IMR-90 (cell line): ENCODE measurements at regions not wholly inside any gene's neighbourhood (a gene's known extent, or its start where the extent isn't known, plus 50 kb on each side); places are given as distances from the start of the nearest gene placed in this dataset.

Experiments
- ATAC-seq: fragments of 200-7000 bp; cut with Tn5 transposase; 2 replicates; pipeline ENCODE4 v1.9.1; 2020; ENCODE audit warnings: low read depth, mild to moderate bottlenecking, moderate library complexity
- BruUV-seq: library from RNA; stranded (reverse); fragments of 400-500 nt; replicated peaks from 2 replicates; lab custom pipeline; 2021; lab: Mats Ljungman, UMichigan
- CTCF ChIA-PET: fragments of 300-600 bp; formaldehyde crosslinking; extraction: SDS; loops from one replicate; lab custom pipeline; 2021; ENCODE audit warnings: antibody characterized with exemption; lab: Yijun Ruan, JAX
- POLR2A ChIA-PET: fragments of 300-600 bp; sonication (Branson Sonifier 250); formaldehyde crosslinking; loops from one replicate; lab custom pipeline; 2022; ENCODE audit warnings: antibody characterized with exemption; ENCODE audit not compliant: unreplicated experiment; lab: Charles Lee
- DNase-seq: peaks from one replicate; pipeline ENCODE4 v3.0.0; 2013
- H2AFZ ChIP-seq: replicated peaks from 2 replicates; pipeline ENCODE3; 2013; ENCODE audit warnings: low read length, mild to moderate bottlenecking; ENCODE audit not compliant: poor library complexity
- H2AK5ac ChIP-seq: 2 replicates; pipeline ENCODE4 v1.6.1; 2013; ENCODE audit warnings: low read depth, low read length, inconsistent platforms
- H2AK9ac ChIP-seq: replicated peaks from 2 replicates; pipeline ENCODE3; 2013; ENCODE audit warnings: mild to moderate bottlenecking, low read depth, low read length, moderate library complexity; ENCODE audit not compliant: poor library complexity
- H2BK120ac ChIP-seq: 2 replicates; pipeline ENCODE4 v1.6.1; 2013; ENCODE audit warnings: low read depth, low read length, inconsistent platforms
- H2BK15ac ChIP-seq: 3 replicates; pipeline ENCODE4 v1.6.1; 2013; ENCODE audit warnings: low read depth, low read length, inconsistent platforms
- H2BK20ac ChIP-seq: 2 replicates; pipeline ENCODE4 v1.6.1; 2013; ENCODE audit warnings: low read depth, mild to moderate bottlenecking, inconsistent platforms, low read length, moderate library complexity
- H2BK5ac ChIP-seq: 2 replicates; pipeline ENCODE4 v1.6.1; 2013; ENCODE audit warnings: mild to moderate bottlenecking, low read depth, low read length, inconsistent platforms; ENCODE audit not compliant: poor library complexity, severe bottlenecking
- H3K14ac ChIP-seq: replicated peaks from 2 replicates; pipeline ENCODE4 v1.6.1; 2013; ENCODE audit warnings: low read depth, low read length, inconsistent platforms
- H3K18ac ChIP-seq: 2 replicates; pipeline ENCODE4 v1.6.1; 2013; ENCODE audit warnings: low read depth, low read length, control low read depth
- H3K23ac ChIP-seq: 2 replicates; pipeline ENCODE4 v1.6.1; 2013; ENCODE audit warnings: low read depth, low read length, inconsistent platforms
- H3K27ac ChIP-seq: 2 replicates; pipeline ENCODE4 v1.5.1; 2013; ENCODE audit warnings: mild to moderate bottlenecking, control low read depth, low read length; ENCODE audit not compliant: insufficient read depth
- H3K27me3 ChIP-seq: 2 replicates; pipeline ENCODE4 v1.6.1; 2013; ENCODE audit warnings: low read length; ENCODE audit not compliant: control insufficient read depth, insufficient read depth
- H3K36me3 ChIP-seq: 2 replicates; pipeline ENCODE4 v1.6.1; 2013; ENCODE audit warnings: low read length, mixed read lengths; ENCODE audit not compliant: control insufficient read depth, insufficient read depth
- H3K4ac ChIP-seq: 2 replicates; pipeline ENCODE4 v1.6.1; 2013; ENCODE audit warnings: low read depth, low read length, inconsistent platforms
- H3K4me1 ChIP-seq: 2 replicates; pipeline ENCODE4 v1.6.1; 2013; ENCODE audit warnings: low read length, mixed read lengths; ENCODE audit not compliant: control insufficient read depth, insufficient read depth
- H3K4me2 ChIP-seq: 2 replicates; pipeline ENCODE4 v1.6.1; 2013; ENCODE audit warnings: low read depth, mild to moderate bottlenecking, control low read depth, low read length, moderate library complexity
- H3K4me3 ChIP-seq: 2 replicates; pipeline ENCODE4 v1.5.1; 2013; ENCODE audit warnings: low read depth, mild to moderate bottlenecking, control low read depth, low read length, moderate library complexity; ENCODE audit not compliant: insufficient read depth
- H3K56ac ChIP-seq: 2 replicates; pipeline ENCODE4 v1.6.1; 2013; ENCODE audit warnings: low read length, inconsistent platforms; ENCODE audit not compliant: insufficient read depth; ENCODE audit errors: extremely low read depth
- H3K79me1 ChIP-seq, 2 experiments: 2 replicates each; pipeline ENCODE4 v1.6.1; 2013; ENCODE audit warnings: low read length in 2 of 2, inconsistent platforms in 1 of 2, low read depth in 1 of 2
- H3K9ac ChIP-seq: 2 replicates; pipeline ENCODE4 v1.6.1; 2013; ENCODE audit warnings: low read depth, low read length, control low read depth
- H3K9me1 ChIP-seq: 2 replicates; pipeline ENCODE4 v1.6.1; 2013; ENCODE audit warnings: low read length, inconsistent platforms; ENCODE audit not compliant: insufficient read depth
- H3K9me3 ChIP-seq: 2 replicates; pipeline ENCODE4 v1.6.1; 2013; ENCODE audit warnings: low read length; ENCODE audit not compliant: control insufficient read depth, insufficient read depth
- H4K20me1 ChIP-seq: 2 replicates; pipeline ENCODE4 v1.6.1; 2013; ENCODE audit warnings: low read length, inconsistent platforms; ENCODE audit not compliant: insufficient read depth
- H4K5ac ChIP-seq: 2 replicates; pipeline ENCODE4 v1.6.1; 2013; ENCODE audit warnings: mild to moderate bottlenecking, low read depth, low read length, control low read depth
- H4K8ac ChIP-seq, 2 experiments: 2 replicates each; pipeline ENCODE4 v1.6.1; 2013; ENCODE audit warnings: low read depth in 2 of 2, low read length in 2 of 2, control low read depth in 1 of 2, inconsistent platforms in 1 of 2
- H4K91ac ChIP-seq: 2 replicates; pipeline ENCODE4 v1.6.1; 2013; ENCODE audit warnings: low read depth, low read length, inconsistent platforms; ENCODE audit not compliant: insufficient read depth
- BHLHE40 ChIP-seq: fragments of 150-350 bp; IDR thresholded peaks from 2 replicates; pipeline ENCODE4 v1.6.1; 2016; ENCODE audit warnings: mild to moderate bottlenecking, low read depth, low read length
- CEBPB ChIP-seq: IDR thresholded peaks from 2 replicates; pipeline ENCODE4 v1.6.1; 2012; ENCODE audit warnings: low read depth, low read length, improper control_type of control experiment
- CHD1 ChIP-seq: IDR thresholded peaks from 2 replicates; pipeline ENCODE4 v1.6.1; 2012; ENCODE audit warnings: low read depth, low read length, improper control_type of control experiment
- FOS ChIP-seq: fragments of 150-350 bp; IDR thresholded peaks from 2 replicates; pipeline ENCODE4 v1.6.1; 2016; ENCODE audit warnings: low read depth, low read length
- MAFK ChIP-seq: IDR thresholded peaks from 2 replicates; pipeline ENCODE4 v1.6.1; 2012; ENCODE audit warnings: low read depth, low read length, improper control_type of control experiment
- MAZ ChIP-seq: IDR thresholded peaks from 2 replicates; pipeline ENCODE4 v1.6.1; 2012; ENCODE audit warnings: low read depth, mild to moderate bottlenecking, low read length, improper control_type of control experiment, moderate library complexity, borderline replicate concordance
- MXI1 ChIP-seq: IDR thresholded peaks from 2 replicates; pipeline ENCODE4 v1.6.1; 2012; ENCODE audit warnings: low read depth, mild to moderate bottlenecking, low read length, moderate library complexity, borderline replicate concordance
- NFE2L2 ChIP-seq: fragments of 150-350 bp; IDR thresholded peaks from 2 replicates; pipeline ENCODE4 v1.6.1; 2016; ENCODE audit warnings: low read depth, mild to moderate bottlenecking, low read length
- POLR2A ChIP-seq: IDR thresholded peaks from 2 replicates; pipeline ENCODE4 v1.6.1; 2012; ENCODE audit warnings: mild to moderate bottlenecking, low read depth, low read length
- RAD21 ChIP-seq: IDR thresholded peaks from 2 replicates; pipeline ENCODE4 v1.6.1; 2012; ENCODE audit warnings: low read length, improper control_type of control experiment
- RCOR1 ChIP-seq: IDR thresholded peaks from 2 replicates; pipeline ENCODE4 v1.6.1; 2012; ENCODE audit warnings: mild to moderate bottlenecking, low read length, improper control_type of control experiment; ENCODE audit not compliant: insufficient replicate concordance
- RFX5 ChIP-seq: IDR thresholded peaks from 2 replicates; pipeline ENCODE4 v1.8.0; 2012; ENCODE audit warnings: low read depth, mild to moderate bottlenecking, low read length, moderate library complexity
- SMC3 ChIP-seq: fragments of 150-350 bp; IDR thresholded peaks from 2 replicates; pipeline ENCODE4 v1.6.1; 2016; ENCODE audit warnings: low read depth, mild to moderate bottlenecking, antibody characterized with exemption, low read length, moderate library complexity
- WGBS, 2 experiments: methylation state at CpG; one replicate each; pipeline versions ENCODE4 v1.1.5 to v1.1.7; 2013; ENCODE audit warnings: missing lambda C conversion rate in 2 of 2; ENCODE audit not compliant: insufficient read length in 1 of 2; ENCODE audit errors: extremely low coverage in 2 of 2; 5-methylcytosine and 5-hydroxymethylcytosine counted together
- dilution Hi-C: fragments of 300-500 bp; cut with HindIII; formaldehyde crosslinking; loops from one replicate; pipeline ENCODE4 v1.14.3; 2018; ENCODE audit warnings: low sequenced_read_pairs; ENCODE audit not compliant: unreplicated experiment
- in situ Hi-C: fragments of 300-500 bp; cut with MboI; formaldehyde crosslinking; loops from 3 replicates; pipeline ENCODE4 v1.14.3; 2019; ENCODE audit warnings: low sequenced_read_pairs, inconsistent platforms, mixed read lengths
- intact Hi-C: fragments of 100-400 bp; cut with micrococcal nuclease; formaldehyde crosslinking; loops from 2 replicates; pipeline ENCODE4 v1.10.0; 2022
- TF ChIP-seq, protein P1 (sequence below): fragments of 150-350 bp; IDR thresholded peaks from 2 replicates; pipeline ENCODE4 v1.6.1; 2016; ENCODE audit warnings: low read depth, mild to moderate bottlenecking, low read length, moderate library complexity, borderline replicate concordance
- TF ChIP-seq, protein P2 (sequence below): conservative IDR thresholded peaks from 2 replicates; pipeline ENCODE4 v1.5.1; 2012; ENCODE audit warnings: mild to moderate bottlenecking, low read depth, low read length, improper control_type of control experiment
- TF ChIP-seq, protein P3 (sequence below): fragments of 150-350 bp; IDR thresholded peaks from 2 replicates; pipeline ENCODE4 v1.6.1; 2017; ENCODE audit warnings: mild to moderate bottlenecking, antibody characterized with exemption, low read length, low read depth

DNA sequence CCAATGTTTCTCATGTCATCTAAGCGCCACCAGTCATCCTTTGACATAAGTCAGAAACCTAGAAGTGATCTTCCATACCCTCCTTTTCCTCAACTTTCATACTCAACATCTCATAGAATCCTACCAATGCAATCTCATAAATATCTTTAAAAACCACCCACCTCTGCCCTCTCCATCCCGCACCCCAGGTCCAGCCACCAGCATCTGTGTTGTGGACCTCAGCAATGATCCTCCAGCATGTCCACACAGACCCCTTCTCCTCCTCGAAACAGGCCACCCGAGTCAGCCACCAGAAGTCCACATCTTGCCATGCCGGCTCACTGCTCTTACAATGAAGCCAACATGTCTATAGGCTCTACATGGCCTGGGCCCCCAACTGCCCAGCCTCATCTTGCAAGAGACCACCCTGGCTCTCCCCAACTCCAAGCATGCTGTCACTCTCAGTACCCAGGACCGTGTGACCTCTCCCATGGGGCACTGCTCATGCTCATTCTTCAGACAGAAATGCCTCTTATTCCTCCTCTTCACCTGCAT lies 636.7 kb upstream of the ID2 start:
- Histone ChIP-seq H2BK20ac (no peak overlapping the region), H4K5ac (no peak overlapping the region), H3K4ac (no peak overlapping the region), H4K20me1 (no peaks in the 10 kb centered on the region), H2BK120ac (no peak overlapping the region), H3K4me1 (no peaks in the 10 kb centered on the region), H3K36me3 (no peaks in the 10 kb centered on the region), H3K9ac (no peak overlapping the region), H3K14ac (no peak overlapping the region), H2BK5ac (no peak overlapping the region), H3K4me3 (no peak overlapping the region), H2AK5ac (no peak overlapping the region), H4K8ac (no peak overlapping the region), H3K9me3 (0 out of 2 replicates have a peak, but pooled peaks cover 3% of the 10 kb centered on the region), H2AFZ (no peak overlapping the region), H3K23ac (no peak overlapping the region), H3K18ac (no peak overlapping the region), H3K27me3 (no peaks in the 10 kb centered on the region; the same call in 1 of the 2 replicates), H3K9me1 (no peaks in the 10 kb centered on the region), H3K27ac (no peak overlapping the region), H3K79me1 (no peaks in the 10 kb centered on the region), H3K56ac (no peak overlapping the region), H3K4me2 (no peak overlapping the region), H2AK9ac (no peak overlapping the region), H4K91ac (no peak overlapping the region), H2BK15ac (no peak overlapping the region)
- in situ Hi-C loops (no loop called here), intact Hi-C loops (no loop called here), dilution Hi-C loops (no loop called here)
- BruUV-seq = no TSS peak
- CTCF ChIA-PET = no interaction called here
- no peak for TF ChIP-seq POLR2A
- TF ChIP-seq BHLHE40 = no peak
- no peak for TF ChIP-seq RFX5
- TF ChIP-seq MXI1 = no peak
- no peak for TF ChIP-seq MAZ
- no peak for TF ChIP-seq RAD21
- no peak for TF ChIP-seq SMC3
- no peak for TF ChIP-seq CHD1
- TF ChIP-seq, protein P1, sequence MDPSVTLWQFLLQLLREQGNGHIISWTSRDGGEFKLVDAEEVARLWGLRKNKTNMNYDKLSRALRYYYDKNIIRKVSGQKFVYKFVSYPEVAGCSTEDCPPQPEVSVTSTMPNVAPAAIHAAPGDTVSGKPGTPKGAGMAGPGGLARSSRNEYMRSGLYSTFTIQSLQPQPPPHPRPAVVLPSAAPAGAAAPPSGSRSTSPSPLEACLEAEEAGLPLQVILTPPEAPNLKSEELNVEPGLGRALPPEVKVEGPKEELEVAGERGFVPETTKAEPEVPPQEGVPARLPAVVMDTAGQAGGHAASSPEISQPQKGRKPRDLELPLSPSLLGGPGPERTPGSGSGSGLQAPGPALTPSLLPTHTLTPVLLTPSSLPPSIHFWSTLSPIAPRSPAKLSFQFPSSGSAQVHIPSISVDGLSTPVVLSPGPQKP = no peak
- TF ChIP-seq CEBPB = no peak
- no peak for TF ChIP-seq FOS
- TF ChIP-seq RCOR1 = no peak
- TF ChIP-seq, protein P2, sequence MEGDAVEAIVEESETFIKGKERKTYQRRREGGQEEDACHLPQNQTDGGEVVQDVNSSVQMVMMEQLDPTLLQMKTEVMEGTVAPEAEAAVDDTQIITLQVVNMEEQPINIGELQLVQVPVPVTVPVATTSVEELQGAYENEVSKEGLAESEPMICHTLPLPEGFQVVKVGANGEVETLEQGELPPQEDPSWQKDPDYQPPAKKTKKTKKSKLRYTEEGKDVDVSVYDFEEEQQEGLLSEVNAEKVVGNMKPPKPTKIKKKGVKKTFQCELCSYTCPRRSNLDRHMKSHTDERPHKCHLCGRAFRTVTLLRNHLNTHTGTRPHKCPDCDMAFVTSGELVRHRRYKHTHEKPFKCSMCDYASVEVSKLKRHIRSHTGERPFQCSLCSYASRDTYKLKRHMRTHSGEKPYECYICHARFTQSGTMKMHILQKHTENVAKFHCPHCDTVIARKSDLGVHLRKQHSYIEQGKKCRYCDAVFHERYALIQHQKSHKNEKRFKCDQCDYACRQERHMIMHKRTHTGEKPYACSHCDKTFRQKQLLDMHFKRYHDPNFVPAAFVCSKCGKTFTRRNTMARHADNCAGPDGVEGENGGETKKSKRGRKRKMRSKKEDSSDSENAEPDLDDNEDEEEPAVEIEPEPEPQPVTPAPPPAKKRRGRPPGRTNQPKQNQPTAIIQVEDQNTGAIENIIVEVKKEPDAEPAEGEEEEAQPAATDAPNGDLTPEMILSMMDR = no peak
- TF ChIP-seq, protein P3, sequence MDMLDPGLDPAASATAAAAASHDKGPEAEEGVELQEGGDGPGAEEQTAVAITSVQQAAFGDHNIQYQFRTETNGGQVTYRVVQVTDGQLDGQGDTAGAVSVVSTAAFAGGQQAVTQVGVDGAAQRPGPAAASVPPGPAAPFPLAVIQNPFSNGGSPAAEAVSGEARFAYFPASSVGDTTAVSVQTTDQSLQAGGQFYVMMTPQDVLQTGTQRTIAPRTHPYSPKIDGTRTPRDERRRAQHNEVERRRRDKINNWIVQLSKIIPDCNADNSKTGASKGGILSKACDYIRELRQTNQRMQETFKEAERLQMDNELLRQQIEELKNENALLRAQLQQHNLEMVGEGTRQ = no peak
- TF ChIP-seq NFE2L2 = no peak
- no peak for TF ChIP-seq MAFK
- POLR2A ChIA-PET = no interaction called here
- 74% methylated on average over 6 of the region's 6 CpGs; no CpG with 5 or more reads in 1 of the 2 experiments for WGBS, 2 experiments
- DNase-seq (no peak), ATAC-seq (no peak)
